ENCODE measurements at regions not wholly inside any gene's neighbourhood (a gene's known extent, or its start where the extent isn't known, plus 50 kb on each side); places are given as distances from the start of the nearest gene placed in this dataset.

GRCh38 chr4:104210420-104210819 is 284.3 kb downstream of the CXXC4 start:
- ChIA-PET POLR2A (no interaction called here), CTCF (no interaction called here)
- intact Hi-C loops (cut with micrococcal nuclease) = no loop called here

More at GRCh38 chr4:104210420-104210819, 284.3 kb downstream of the CXXC4 start:
- no peak overlapping the region for H3K4me3 ChIP-seq (replicated peaks in 1 of 2; ENCODE audit: low read depth in 1 of 2, low read length in 2 of 2)
- no peaks in the 10 kb centered on the region for H3K4me1 ChIP-seq (ENCODE audit: control insufficient read depth in 1 of 2, insufficient read depth in 2 of 2, low read length in 2 of 2)
- H3K79me2 ChIP-seq (ENCODE audit: insufficient read depth, low read length) = no peaks in the 10 kb centered on the region
- TF ChIP-seq POLR2AphosphoS5 (IDR thresholded peaks at IDR 0.05; ENCODE audit: low read depth, low read length) (no peak), REST (IDR thresholded peaks at IDR 0.05; ENCODE audit: low read depth) (no peak), ZNF274 (IDR thresholded peaks at IDR 0.05; ENCODE audit: low read depth, low read length) (no peak), POLR2A (IDR thresholded peaks at IDR 0.05; ENCODE audit: borderline replicate concordance, extremely low read depth, insufficient read depth, insufficient read length) (no peak), SP1 (IDR thresholded peaks at IDR 0.05; ENCODE audit: low read depth) (no peak), EZH2 (IDR thresholded peaks at IDR 0.05) (no peak), YY1 (IDR thresholded peaks at IDR 0.05; ENCODE audit: extremely low read depth, insufficient replicate concordance, low read depth, low read length) (no peak), MAX (IDR thresholded peaks at IDR 0.05) (no peak), EGR1 (IDR thresholded peaks at IDR 0.05; ENCODE audit: low read depth) (no peak), ZFX (IDR thresholded peaks at IDR 0.05) (no peak), SIN3A (IDR thresholded peaks at IDR 0.05; ENCODE audit: low read depth) (no peak), ATF3 (IDR thresholded peaks at IDR 0.05) (no peak)
- H3K9ac ChIP-seq (ENCODE audit: low read length) = no peak overlapping the region
- no peaks in the 10 kb centered on the region for H3K27me3 ChIP-seq (ENCODE audit: insufficient read depth, low read length)
- H2AFZ ChIP-seq (ENCODE audit: low read depth, low read length, poor library complexity, severe bottlenecking) = no peak overlapping the region
- no TSS peak for BruUV-seq (replicated peaks)
- H3K9me2 ChIP-seq (ENCODE audit: insufficient read depth) = no peaks in the 10 kb centered on the region
- H3K27ac ChIP-seq (ENCODE audit: low read depth, low read length) = no peak overlapping the region
- ATAC-seq (no peak), DNase-seq (ENCODE audit: low read depth, low spot score) (no peak)
- no peak overlapping the region for H3K4me2 ChIP-seq (ENCODE audit: low read length)
- H3K9me3 ChIP-seq (ENCODE audit: control insufficient read depth in 1 of 2, insufficient read depth in 1 of 2, low read depth in 1 of 2, low read length in 2 of 2) = no peaks in the 10 kb centered on the region
- H3K36me3 ChIP-seq (ENCODE audit: control insufficient read depth in 1 of 2, insufficient read depth in 2 of 2, low read length in 2 of 2) = no peaks in the 10 kb centered on the region
- H4K20me1 ChIP-seq (ENCODE audit: insufficient read depth) = no peaks in the 10 kb centered on the region
- RAD21 ChIA-PET (ENCODE audit: low non-redundant PET in 1 of 2, low total read pairs in 2 of 2, uncharacterized antibody in 2 of 2, unreplicated experiment in 2 of 2) = no interaction called here
